H9 (cell line): ENCODE measurements at regions not wholly inside any gene's neighbourhood (a gene's known extent, or its start where the extent isn't known, plus 50 kb on each side); places are given as distances from the start of the nearest gene placed in this dataset.

Experiments used
- DNase-seq: peaks from one replicate; pipeline ENCODE4 v3.0.0-alpha.2; 2017
- H2AFZ ChIP-seq: one replicate; pipeline ENCODE4 v1.6.1; 2013; ENCODE audit warnings: mild to moderate bottlenecking, low read length, control low read depth, moderate library complexity
- H2AK5ac ChIP-seq: 2 replicates; pipeline ENCODE4 v1.6.1; 2013; ENCODE audit warnings: low read length, control low read depth, mixed read lengths; ENCODE audit not compliant: insufficient read length
- H2BK120ac ChIP-seq: one replicate; pipeline ENCODE4 v1.6.1; 2013; ENCODE audit warnings: low read depth, mild to moderate bottlenecking, low read length, control low read depth, inconsistent platforms; ENCODE audit not compliant: poor library complexity, severe bottlenecking
- H2BK12ac ChIP-seq: 2 replicates; pipeline ENCODE4 v1.6.1; 2013; ENCODE audit warnings: low read length, control low read depth, mixed read lengths, low read depth; ENCODE audit not compliant: insufficient read length
- H2BK15ac ChIP-seq: 2 replicates; pipeline ENCODE4 v1.6.1; 2013; ENCODE audit warnings: low read depth, low read length, control low read depth
- H2BK20ac ChIP-seq: one replicate; pipeline ENCODE4 v1.6.1; 2013; ENCODE audit warnings: low read depth, mild to moderate bottlenecking, low read length, control low read depth, inconsistent platforms; ENCODE audit not compliant: poor library complexity, severe bottlenecking
- H2BK5ac ChIP-seq: 2 replicates; pipeline ENCODE4 v1.6.1; 2013; ENCODE audit warnings: low read length, control low read depth, mixed read lengths; ENCODE audit not compliant: insufficient read length
- H3K14ac ChIP-seq: 2 replicates; pipeline ENCODE4 v1.6.1; 2013; ENCODE audit warnings: low read length, control low read depth; ENCODE audit not compliant: insufficient read depth
- H3K18ac ChIP-seq: 2 replicates; pipeline ENCODE4 v1.6.1; 2013; ENCODE audit warnings: low read depth, mild to moderate bottlenecking, mixed read lengths, low read length, control low read depth; ENCODE audit not compliant: insufficient read length
- H3K23ac ChIP-seq: 2 replicates; pipeline ENCODE4 v1.6.1; 2013; ENCODE audit warnings: low read length, control low read depth, mixed read lengths, low read depth; ENCODE audit not compliant: insufficient read length
- H3K23me2 ChIP-seq: 2 replicates; pipeline ENCODE4 v1.6.1; 2013; ENCODE audit warnings: low read depth, mild to moderate bottlenecking, mixed read lengths, low read length, control low read depth; ENCODE audit not compliant: insufficient read length, poor library complexity, severe bottlenecking
- H3K27ac ChIP-seq: 2 replicates; pipeline ENCODE4 v1.5.1; 2013; ENCODE audit warnings: low read length, control low read depth, mixed read lengths, low read depth; ENCODE audit not compliant: insufficient read length
- H3K27me3 ChIP-seq: 2 replicates; pipeline ENCODE4 v1.6.1; 2013; ENCODE audit warnings: low read length, control low read depth, inconsistent platforms; ENCODE audit not compliant: insufficient read depth
- H3K4ac ChIP-seq: 2 replicates; pipeline ENCODE4 v1.6.1; 2013; ENCODE audit warnings: low read depth, mild to moderate bottlenecking, control low read depth, inconsistent platforms, low read length, moderate library complexity
- H3K4me1 ChIP-seq: 2 replicates; pipeline ENCODE4 v1.6.1; 2013; ENCODE audit warnings: low read length, control low read depth, inconsistent platforms; ENCODE audit not compliant: insufficient read depth
- H3K4me2 ChIP-seq: 2 replicates; pipeline ENCODE4 v1.6.1; 2013; ENCODE audit warnings: low read length, control low read depth, mixed read lengths; ENCODE audit not compliant: insufficient read length, insufficient read depth
- H3K56ac ChIP-seq: 2 replicates; pipeline ENCODE4 v1.6.1; 2013; ENCODE audit warnings: low read depth, mild to moderate bottlenecking, mixed read lengths, low read length, control low read depth; ENCODE audit not compliant: insufficient read length
- H3K79me1 ChIP-seq: 2 replicates; pipeline ENCODE4 v1.6.1; 2013; ENCODE audit warnings: low read depth, mild to moderate bottlenecking, moderate library complexity, low read length, control low read depth, inconsistent platforms; ENCODE audit not compliant: insufficient read depth, poor library complexity, severe bottlenecking
- H3K79me2 ChIP-seq: 2 replicates; pipeline ENCODE4 v1.6.1; 2013; ENCODE audit warnings: low read length, control low read depth, inconsistent platforms; ENCODE audit not compliant: insufficient read depth
- H3K9ac ChIP-seq: 2 replicates; pipeline ENCODE4 v1.6.1; 2013; ENCODE audit warnings: low read length, control low read depth, mixed read lengths; ENCODE audit not compliant: insufficient read length; ENCODE audit errors: extremely low read depth
- H3K9me3 ChIP-seq: one replicate; pipeline ENCODE4 v1.6.1; 2013; ENCODE audit warnings: low read depth, low read length, inconsistent platforms; ENCODE audit not compliant: control insufficient read depth
- H3T11ph ChIP-seq: one replicate; pipeline ENCODE4 v1.6.1; 2013; ENCODE audit warnings: mild to moderate bottlenecking, low read length, control low read depth, inconsistent platforms
- H4K20me1 ChIP-seq: one replicate; pipeline ENCODE4 v1.6.1; 2013; ENCODE audit not compliant: control insufficient read depth, insufficient read length, insufficient read depth
- H4K5ac ChIP-seq: 2 replicates; pipeline ENCODE4 v1.6.1; 2013; ENCODE audit warnings: low read depth, mild to moderate bottlenecking, mixed read lengths, low read length, control low read depth; ENCODE audit not compliant: insufficient read length
- H4K8ac ChIP-seq: replicated peaks from 2 replicates; pipeline ENCODE4 v1.6.1; 2013; ENCODE audit warnings: low read length, control low read depth, mixed read lengths, low read depth; ENCODE audit not compliant: insufficient read length
- H4K91ac ChIP-seq: 2 replicates; pipeline ENCODE4 v1.6.1; 2013; ENCODE audit warnings: low read depth, mild to moderate bottlenecking, moderate library complexity, mixed read lengths, low read length, control low read depth; ENCODE audit not compliant: insufficient read length
- H3K27ac Mint-ChIP-seq, 3 experiments: 2 replicates in 2 of 3; 3 replicates in 1 of 3; pipeline ENCODE4 v1.8.0; 2020 to 2021; ENCODE audit warnings: mixed read lengths in 3 of 3, mild to moderate bottlenecking in 1 of 3, moderate library complexity in 1 of 3
- H3K27me3 Mint-ChIP-seq: 2 replicates; pipeline ENCODE4 v1.8.0; 2021; ENCODE audit warnings: low read depth, mild to moderate bottlenecking, moderate library complexity, mixed read lengths
- H3K36me3 Mint-ChIP-seq, 3 experiments: 2 replicates in 2 of 3; 3 replicates in 1 of 3; pipeline ENCODE4 v1.8.0; 2020 to 2021; ENCODE audit warnings: low read depth in 3 of 3, mixed read lengths in 3 of 3; ENCODE audit not compliant: insufficient read depth in 1 of 3
- H3K4me1 Mint-ChIP-seq, 2 experiments: 2 replicates each; pipeline ENCODE4 v1.8.0; 2020; ENCODE audit warnings: mixed read lengths in 2 of 2
- H3K4me3 Mint-ChIP-seq, 2 experiments: 2 replicates in 1 of 2; 3 replicates in 1 of 2; pipeline ENCODE4 v1.8.0; 2020 to 2021; ENCODE audit warnings: mild to moderate bottlenecking in 2 of 2, mixed read lengths in 2 of 2, moderate library complexity in 1 of 2
- H3K9me3 Mint-ChIP-seq, 2 experiments: 2 replicates in 1 of 2; 3 replicates in 1 of 2; pipeline ENCODE4 v1.8.0; 2020; ENCODE audit warnings: mild to moderate bottlenecking in 2 of 2, mixed read lengths in 2 of 2, moderate library complexity in 1 of 2
- CTCF ChIP-seq: fragments of 200-600 bp; sonication (generic); conservative IDR thresholded peaks from 3 replicates; pipeline ENCODE4 v1.8.0; 2021; ENCODE audit warnings: antibody characterized with exemption, mild to moderate bottlenecking
- WGBS: extraction: QIAGEN DNeasy Blood & Tissue Kit; methylation state at CpG from one replicate; pipeline ENCODE4 v1.1.7; 2013; ENCODE audit warnings: missing lambda C conversion rate, low lambda C conversion rate, mixed read lengths; ENCODE audit not compliant: insufficient read length; ENCODE audit errors: extremely low coverage; 5-methylcytosine and 5-hydroxymethylcytosine counted together

GRCh38 chr10:10020945-10021344 lies 996.7 kb upstream of the CELF2 start:
- DNase-seq, result no peak

More at GRCh38 chr10:10020945-10021344, 996.7 kb upstream of the CELF2 start:
- Histone ChIP-seq H2AFZ (no peak overlapping the region), H3K27me3 (no peaks in the 10 kb centered on the region), H3K4ac (no peak overlapping the region), H4K91ac (no peak overlapping the region), H3K9me3 (no peaks in the 10 kb centered on the region), H3K79me1 (no peaks in the 10 kb centered on the region), H3K79me2 (no peaks in the 10 kb centered on the region), H2BK120ac (no peak overlapping the region), H3K9ac (no peak overlapping the region), H3K14ac (no peak overlapping the region), H3K4me1 (no peaks in the 10 kb centered on the region), H3K4me2 (no peak overlapping the region), H2AK5ac (no peak overlapping the region), H3K56ac (no peak overlapping the region), H3K27ac (no peak overlapping the region), H3K23ac (no peak overlapping the region), H2BK15ac (no peak overlapping the region), H4K8ac (no peak overlapping the region), H2BK12ac (no peak overlapping the region), H3T11ph (no peak overlapping the region), H4K5ac (no peak overlapping the region), H2BK5ac (no peak overlapping the region), H2BK20ac (no peak overlapping the region), H4K20me1 (no peaks in the 10 kb centered on the region), H3K18ac (no peak overlapping the region), H3K23me2 (no peaks in the 10 kb centered on the region)
- no CpG with 5 or more reads among the region's 1 CpG for WGBS
- Mint-ChIP-seq H3K4me3 (no peak overlapping the region), H3K9me3 (peaks cover 7 to 19% of the 10 kb centered on the region in 2 experiments; a peak in 4 of 5 replicates), H3K36me3 (peaks cover 0 to 20% (median 2%) of the 10 kb centered on the region in 3 experiments; a peak in 4 of 7 replicates), H3K4me1 (no peaks in the 10 kb centered on the region), H3K27ac (no peak overlapping the region), H3K27me3 (no peaks in the 10 kb centered on the region)
- TF ChIP-seq CTCF, result no peak
